22Rv1 (cell line): ENCODE measurements at regions not wholly inside any gene's neighbourhood (a gene's known extent, or its start where the extent isn't known, plus 50 kb on each side); places are given as distances from the start of the nearest gene placed in this dataset.

ENCODE experiments used
- CTCF ChIP-seq: fragments of 450-650 bp; IDR thresholded peaks from 2 replicates; pipeline ENCODE4 v1.5.1; 2017; ENCODE audit warnings: mild to moderate bottlenecking
- ZFX ChIP-seq: fragments of 450-650 bp; IDR thresholded peaks from 2 replicates; pipeline ENCODE4 v1.6.1; 2017; ENCODE audit warnings: antibody characterized with exemption, borderline replicate concordance

GRCh38 chr2:30073523-30073922 lies 73.3 kb upstream of the YPEL5 start:
- TF ChIP-seq CTCF (no peak), ZFX (no peak)
